ENCODE measurements at regions not wholly inside any gene's neighbourhood (a gene's known extent, or its start where the extent isn't known, plus 50 kb on each side); places are given as distances from the start of the nearest gene placed in this dataset.

- no peak overlapping the region for H3K27ac ChIP-seq (ENCODE audit: low read length)
- H3K36me3 ChIP-seq (ENCODE audit: insufficient read depth, low read length), result no peaks in the 10 kb centered on the region
- no peaks in the 10 kb centered on the region for H3K79me2 ChIP-seq (replicated peaks; ENCODE audit: insufficient read depth, low read length)
- H3K27me3 ChIP-seq (ENCODE audit: insufficient read depth, low read depth, low read length), result no peaks in the 10 kb centered on the region
- H2AFZ ChIP-seq (ENCODE audit: low read depth, low read length), result no peak overlapping the region
- no peaks in the 10 kb centered on the region for H4K20me1 ChIP-seq (ENCODE audit: insufficient read depth)
- H3K9me3 ChIP-seq (ENCODE audit: low read length), result no peaks in the 10 kb centered on the region
- H3K9ac ChIP-seq (ENCODE audit: low read length), result no peak overlapping the region
- H3F3A ChIP-seq (ENCODE audit: insufficient read depth, low read length, poor library complexity, severe bottlenecking), result peaks cover 4% of the 10 kb centered on the region
- peak overlapping the region; percentile 23 for H3K4me3 ChIP-seq (ENCODE audit: low read length)
- H3K4me2 ChIP-seq (ENCODE audit: low read length), result peak overlapping the region; percentile 1
- H3K9me2 ChIP-seq (ENCODE audit: insufficient read depth, low read length), result no peaks in the 10 kb centered on the region
- TF ChIP-seq POLR2AphosphoS5 (IDR thresholded peaks at IDR 0.05) (no peak), EZH2 (IDR thresholded peaks at IDR 0.05; ENCODE audit: borderline replicate concordance, insufficient read depth, low read length, poor library complexity, severe bottlenecking) (no peak), MXI1 (conservative IDR thresholded peaks at IDR 0.05; ENCODE audit: poor library complexity, severe bottlenecking) (no peak), EP300 (conservative IDR thresholded peaks at IDR 0.05; ENCODE audit: poor library complexity, severe bottlenecking) (no peak), TAF1 (IDR thresholded peaks at IDR 0.05; ENCODE audit: low read depth) (no peak), CTCF (IDR thresholded peaks at IDR 0.05; ENCODE audit: poor library complexity, severe bottlenecking) (no peak), SMC3 (conservative IDR thresholded peaks at IDR 0.05; ENCODE audit: poor library complexity) (no peak), RAD21 (conservative IDR thresholded peaks at IDR 0.05) (no peak), REST (IDR thresholded peaks at IDR 0.05; ENCODE audit: borderline replicate concordance) (no peak)
Measured at GRCh38 chr2:106960683-106961161, 74.8 kb upstream of the ST6GAL2 start.

GRCh38 chr2:106961328-106961727 lies 75.4 kb upstream of the ST6GAL2 start:
- Histone ChIP-seq H4K20me1 (ENCODE audit: insufficient read depth) (no peaks in the 10 kb centered on the region), H3F3A (ENCODE audit: insufficient read depth, low read length, poor library complexity, severe bottlenecking) (no peaks in the 10 kb centered on the region), H3K79me2 (replicated peaks; ENCODE audit: insufficient read depth, low read length) (no peaks in the 10 kb centered on the region), H2AFZ (ENCODE audit: low read depth, low read length) (no peak overlapping the region), H3K4me2 (ENCODE audit: low read length) (peak overlapping the region; percentile 1), H3K4me3 (ENCODE audit: low read length) (peak overlapping the region; percentile 23), H3K27me3 (ENCODE audit: insufficient read depth, low read depth, low read length) (no peaks in the 10 kb centered on the region), H3K9me2 (ENCODE audit: insufficient read depth, low read length) (no peaks in the 10 kb centered on the region), H3K9me3 (ENCODE audit: low read length) (no peaks in the 10 kb centered on the region), H3K27ac (ENCODE audit: low read length) (peak overlapping the region; percentile 1), H3K36me3 (ENCODE audit: insufficient read depth, low read length) (no peaks in the 10 kb centered on the region), H3K9ac (ENCODE audit: low read length) (no peak overlapping the region)
- peak; percentile 47 for TF ChIP-seq EP300 (conservative IDR thresholded peaks at IDR 0.05; ENCODE audit: poor library complexity, severe bottlenecking)
- peak; percentile 86 for TF ChIP-seq POLR2AphosphoS5 (IDR thresholded peaks at IDR 0.05)
- no peak for TF ChIP-seq MXI1 (conservative IDR thresholded peaks at IDR 0.05; ENCODE audit: poor library complexity, severe bottlenecking)
